GM12878 (cell line): ENCODE measurements at regions not wholly inside any gene's neighbourhood (a gene's known extent, or its start where the extent isn't known, plus 50 kb on each side); places are given as distances from the start of the nearest gene placed in this dataset.

Experiments used
- ATAC-seq: fragments of 200-7000 bp; cut with Tn5 transposase; 3 replicates; pipeline ENCODE4 v1.9.1; 2020; ENCODE audit warnings: mild to moderate bottlenecking, moderate library complexity
- BruUV-seq: library from RNA; stranded (reverse); fragments of 400-500 nt; replicated peaks from 2 replicates; lab custom pipeline; 2021; lab: Mats Ljungman, UMichigan
- CTCF ChIA-PET: fragments of 300-600 bp; sonication (Branson Sonifier 250); formaldehyde crosslinking; extraction: SDS; loops from one replicate; lab custom pipeline; 2021; ENCODE audit warnings: inconsistent platforms; lab: Yijun Ruan, JAX
- POLR2A ChIA-PET: fragments of 350-600 bp; formaldehyde crosslinking; extraction: SDS; loops from one replicate; lab custom pipeline; 2021; ENCODE audit warnings: inconsistent platforms; lab: Charles Lee
- RAD21 ChIA-PET: fragments of 300-600 bp; sonication (Branson Sonifier 250); formaldehyde crosslinking; loops from one replicate; lab custom pipeline; 2023; ENCODE audit warnings: antibody characterized with exemption; ENCODE audit not compliant: unreplicated experiment; lab: Charles Lee
- SMC1A ChIA-PET: fragments of 300-600 bp; sonication (Branson Sonifier 250); formaldehyde crosslinking; loops from one replicate; lab custom pipeline; 2023; ENCODE audit not compliant: unreplicated experiment, uncharacterized antibody; lab: Charles Lee
- DNase-seq: peaks from one replicate; pipeline ENCODE4 v3.0.0-alpha.2; 2011; ENCODE audit warnings: low read depth, low spot score
- FAIRE-seq: peaks from 3 replicates; lab custom pipeline; 2011; peaks lifted over from hg19 to GRCh38; lab: Jason Lieb, UNC
- H2AFZ ChIP-seq: 2 replicates; pipeline ENCODE4 v1.6.0; 2011; ENCODE audit warnings: low read depth, low read length, control low read depth; ENCODE audit not compliant: control insufficient read depth
- H3K27ac ChIP-seq: 2 replicates; pipeline ENCODE4 v1.5.1; 2011; ENCODE audit warnings: control low read depth; ENCODE audit not compliant: control insufficient read depth, insufficient read depth
- H3K27me3 ChIP-seq, 2 experiments: replicated peaks in 1 of 2; 2 replicates each; pipeline versions ENCODE4 v1.6.0 to v1.6.1; 2011; ENCODE audit warnings: low read length in 1 of 2; ENCODE audit not compliant: control insufficient read depth in 2 of 2, insufficient read depth in 2 of 2
- H3K36me3 ChIP-seq, 2 experiments: 2 replicates each; pipeline ENCODE4 v1.5.1; 2011; ENCODE audit warnings: low read length in 1 of 2; ENCODE audit not compliant: control insufficient read depth in 2 of 2, insufficient read depth in 2 of 2
- H3K4me1 ChIP-seq: 2 replicates; pipeline ENCODE4 v1.6.1; 2011; ENCODE audit warnings: mild to moderate bottlenecking, low read length, moderate library complexity, mixed read lengths; ENCODE audit not compliant: control insufficient read depth, insufficient read depth
- H3K4me2 ChIP-seq: 2 replicates; pipeline ENCODE4 v1.6.0; 2011; ENCODE audit warnings: control low read depth; ENCODE audit not compliant: control insufficient read depth, insufficient read depth
- H3K4me3 ChIP-seq: fragments of 200-600 bp; sonication (generic); 2 replicates; pipeline ENCODE4 v1.5.1; 2016
- H3K79me2 ChIP-seq: 2 replicates; pipeline ENCODE4 v1.6.0; 2011; ENCODE audit warnings: low read length; ENCODE audit not compliant: control insufficient read depth, insufficient read depth
- H3K9ac ChIP-seq: 2 replicates; pipeline ENCODE4 v1.8.0; 2011; ENCODE audit warnings: low read length, control low read depth, mixed read lengths; ENCODE audit not compliant: control insufficient read depth, insufficient read depth
- H3K9me3 ChIP-seq: replicated peaks from 3 replicates; pipeline ENCODE4 v1.5.1; 2011; ENCODE audit warnings: mild to moderate bottlenecking, low read length; ENCODE audit not compliant: control insufficient read depth, insufficient read depth
- H4K20me1 ChIP-seq: 2 replicates; pipeline ENCODE4 v1.6.0; 2011; ENCODE audit not compliant: control insufficient read depth, insufficient read depth
- BACH1 ChIP-seq: fragments of 450-650 bp; IDR thresholded peaks from 2 replicates; pipeline ENCODE4 v1.6.1; 2017; ENCODE audit warnings: mild to moderate bottlenecking, borderline replicate concordance
- CBX3 ChIP-seq: fragments of 200-600 bp; sonication (generic); IDR thresholded peaks from 2 replicates; pipeline ENCODE4 v1.6.1; 2016; ENCODE audit warnings: low read depth, borderline replicate concordance
- CEBPB ChIP-seq, 2 experiments: fragments of 150-350 bp in 1 of 2; IDR thresholded peaks; 2 replicates each; pipeline ENCODE4 v1.6.1; 2012 to 2014; ENCODE audit warnings: low read depth in 2 of 2, low read length in 2 of 2, borderline replicate concordance in 1 of 2, inconsistent platforms in 1 of 2
- ESRRA ChIP-seq: IDR thresholded peaks from 2 replicates; pipeline ENCODE4 v1.6.1; 2012; ENCODE audit warnings: mild to moderate bottlenecking, low read length, improper control_type of control experiment
- HDAC6 ChIP-seq: fragments of 200-600 bp; sonication (generic); IDR thresholded peaks from one replicate; pipeline ENCODE4 v1.8.0; 2017; ENCODE audit warnings: antibody characterized with exemption; ENCODE audit not compliant: unreplicated experiment
- PAX8 ChIP-seq: fragments of 450-650 bp; IDR thresholded peaks from 2 replicates; pipeline ENCODE4 v1.6.1; 2017; ENCODE audit warnings: mild to moderate bottlenecking, moderate library complexity
- PKNOX1 ChIP-seq: fragments of 450-650 bp; IDR thresholded peaks from 2 replicates; pipeline ENCODE4 v1.6.1; 2016; ENCODE audit warnings: mild to moderate bottlenecking
- SMC3 ChIP-seq: IDR thresholded peaks from 2 replicates; pipeline ENCODE4 v1.6.1; 2011; ENCODE audit warnings: low read length, improper control_type of control experiment, borderline replicate concordance
- STAT1 ChIP-seq: fragments of 450-650 bp; conservative IDR thresholded peaks from 2 replicates; pipeline ENCODE4 v1.6.1; 2014; ENCODE audit warnings: antibody characterized with exemption, mild to moderate bottlenecking
- ZNF384 ChIP-seq: IDR thresholded peaks from 2 replicates; pipeline ENCODE4 v1.6.1; 2012; ENCODE audit warnings: low read depth, mild to moderate bottlenecking, low read length, improper control_type of control experiment, borderline replicate concordance
- WGBS: methylation state at CpG from one replicate; pipeline ENCODE4 v1.1.6; 2016; ENCODE audit warnings: low lambda C conversion rate; ENCODE audit not compliant: insufficient replicate concordance, insufficient coverage; ENCODE audit errors: missing lambda C conversion rate; 5-methylcytosine and 5-hydroxymethylcytosine counted together
- in situ Hi-C: fragments of 300-500 bp; cut with MboI; formaldehyde crosslinking; loops from 9 replicates; pipeline ENCODE4 v1.14.3; 2018; ENCODE audit warnings: mixed read lengths
- intact Hi-C: fragments of 100-400 bp; cut with micrococcal nuclease; formaldehyde crosslinking; loops from one replicate; pipeline ENCODE4 v1.14.2; 2022; ENCODE audit not compliant: unreplicated experiment

- Histone ChIP-seq H3K4me1 (no peaks in the 10 kb centered on the region; the same call in 1 of the 2 replicates), H3K4me2 (no peak overlapping the region), H3K27ac (no peak overlapping the region), H2AFZ (no peak overlapping the region), H3K27me3 (no peaks in the 10 kb centered on the region), H4K20me1 (no peaks in the 10 kb centered on the region), H3K79me2 (no peaks in the 10 kb centered on the region), H3K4me3 (no peak overlapping the region), H3K9me3 (no peaks in the 10 kb centered on the region), H3K36me3 (no peaks in the 10 kb centered on the region), H3K9ac (no peak overlapping the region)
- DNase-seq (no peak), FAIRE-seq (no peak), ATAC-seq (no peak; the same call in 2 of the 3 replicates)
- 58% methylated on average over 6 of the region's 6 CpGs for WGBS
- in situ Hi-C loops (no loop called here), intact Hi-C loops (no loop called here)
- ChIA-PET SMC1A (interaction anchor here (1.1 to 1.5 kb wide), 2 partner anchors 23 to 26 kb away, joined by 3 to 7 read pairs; no protein-coding TSS in a partner anchor), CTCF (no interaction called here), RAD21 (no interaction called here), POLR2A (no interaction called here)
- no peak for TF ChIP-seq ZNF384
- no peak for TF ChIP-seq SMC3
- TF ChIP-seq ESRRA, result no peak
- TF ChIP-seq HDAC6, result no peak
- no peak for TF ChIP-seq PKNOX1
- TF ChIP-seq BACH1, result no peak
- no peak for TF ChIP-seq PAX8
- TF ChIP-seq STAT1, result no peak
- no peak for TF ChIP-seq CEBPB (IDR thresholded peaks at IDR 0.05; ENCODE audit: borderline replicate concordance in 1 of 2, low read depth in 2 of 2, low read length in 2 of 2)
- no peak for TF ChIP-seq CBX3
- no TSS peak for BruUV-seq
Observed at GRCh38 chr3:182738583-182739411, 54.5 kb upstream of the ATP11B start.
